Endothelial cell of umbilical vein (primary cell): ENCODE measurements at regions not wholly inside any gene's neighbourhood (a gene's known extent, or its start where the extent isn't known, plus 50 kb on each side); places are given as distances from the start of the nearest gene placed in this dataset.

Experiments
- BruUV-seq: library from RNA; stranded (reverse); fragments of 400-500 nt; replicated peaks from 2 replicates; lab custom pipeline; 2021; lab: Mats Ljungman, UMichigan
- CTCF ChIA-PET: fragments of 300-600, 350-600 bp; sonication (Branson Sonifier 250); formaldehyde crosslinking; loops from one replicate; lab custom pipeline; 2021; ENCODE audit warnings: antibody characterized with exemption, inconsistent platforms; lab: Charles Lee
- POLR2A ChIA-PET: fragments of 300-600, 350-600 bp; sonication (Branson Sonifier 250); formaldehyde crosslinking; loops from one replicate; lab custom pipeline; 2021; ENCODE audit warnings: antibody characterized with exemption, inconsistent platforms; lab: Charles Lee
- DNase-seq: peaks from one replicate; pipeline ENCODE4 v3.0.0-alpha.2; 2011; ENCODE audit warnings: low read depth, low spot score
- FAIRE-seq: peaks from 2 replicates; lab custom pipeline; 2011; peaks lifted over from hg19 to GRCh38; lab: Jason Lieb, UNC
- H2AFZ ChIP-seq: 2 replicates; pipeline ENCODE4 v1.6.0; 2012; ENCODE audit warnings: low read depth, low read length, control low read depth, inconsistent platforms
- H3K27ac ChIP-seq: 2 replicates; pipeline ENCODE4 v1.5.1; 2011; ENCODE audit warnings: low read depth, mild to moderate bottlenecking, control low read depth, low read length, moderate library complexity; ENCODE audit not compliant: insufficient read depth
- H3K27me3 ChIP-seq, 2 experiments: 2 replicates each; pipeline versions ENCODE4 v1.6.0 to v1.6.1; 2011; ENCODE audit warnings: low read length in 2 of 2, mixed read lengths in 1 of 2; ENCODE audit not compliant: control insufficient read depth in 2 of 2, insufficient read depth in 2 of 2
- H3K36me3 ChIP-seq, 2 experiments: 2 replicates in 1 of 2; 3 replicates in 1 of 2; pipeline ENCODE4 v1.5.1; 2011; ENCODE audit warnings: low read length in 2 of 2, mild to moderate bottlenecking in 1 of 2, moderate library complexity in 1 of 2; ENCODE audit not compliant: control insufficient read depth in 2 of 2, insufficient read depth in 2 of 2; ENCODE audit errors: extremely low read depth in 1 of 2
- H3K4me1 ChIP-seq: 3 replicates; pipeline ENCODE4 v1.5.1; 2011; ENCODE audit warnings: mild to moderate bottlenecking, low read length; ENCODE audit not compliant: control insufficient read depth, insufficient read depth; ENCODE audit errors: extremely low read depth
- H3K4me2 ChIP-seq: 2 replicates; pipeline ENCODE4 v1.6.1; 2011; ENCODE audit warnings: low read length, control low read depth, mixed read lengths; ENCODE audit not compliant: insufficient read depth
- H3K4me3 ChIP-seq, 3 experiments: fragments of 200-600 bp in 1 of 3; sonication (generic), shearing (Covaris generic) in 1 of 3; replicated peaks in 1 of 3; 2 replicates each; pipeline ENCODE4 v1.5.1; 2011 to 2016; ENCODE audit warnings: control low read depth in 3 of 3, low read length in 3 of 3, mild to moderate bottlenecking in 2 of 3, inconsistent platforms in 1 of 3, low read depth in 1 of 3, moderate library complexity in 1 of 3; ENCODE audit not compliant: insufficient read depth in 1 of 3
- H3K79me2 ChIP-seq: 2 replicates; pipeline ENCODE4 v1.6.0; 2012; ENCODE audit warnings: low read length, inconsistent platforms; ENCODE audit not compliant: control insufficient read depth, insufficient read depth
- H3K9ac ChIP-seq: replicated peaks from 2 replicates; pipeline ENCODE3; 2011; ENCODE audit warnings: low read length, control low read depth; ENCODE audit not compliant: insufficient read depth; ENCODE audit errors: extremely low read depth
- H3K9me1 ChIP-seq: replicated peaks from 3 replicates; pipeline ENCODE4 v1.6.0; 2011; ENCODE audit warnings: mild to moderate bottlenecking, low read length; ENCODE audit not compliant: control insufficient read depth, insufficient read depth; ENCODE audit errors: extremely low read depth
- H3K9me3 ChIP-seq: replicated peaks from 2 replicates; pipeline ENCODE4 v1.5.1; 2012; ENCODE audit warnings: low read length, inconsistent platforms; ENCODE audit not compliant: control insufficient read depth, insufficient read depth
- H4K20me1 ChIP-seq: replicated peaks from 2 replicates; pipeline ENCODE3; 2011; ENCODE audit warnings: mild to moderate bottlenecking, low read length; ENCODE audit not compliant: control insufficient read depth, insufficient read depth; ENCODE audit errors: extremely low read depth
- POLR2AphosphoS5 ChIP-seq: IDR thresholded peaks from 2 replicates; pipeline ENCODE4 v1.6.1; 2012; ENCODE audit warnings: low read depth, mild to moderate bottlenecking, control low read depth, low read length, moderate library complexity; ENCODE audit not compliant: insufficient read depth
- dilution Hi-C: fragments of 300-500 bp; cut with MboI; formaldehyde crosslinking; loops from one replicate; pipeline ENCODE4 v1.15.0; 2019; ENCODE audit warnings: low sequenced_read_pairs; ENCODE audit not compliant: extremely low pct_ligation_motif_present
- intact Hi-C: fragments of 100-400 bp; cut with micrococcal nuclease; formaldehyde crosslinking; loops from one replicate; pipeline ENCODE4 v1.10.0; 2022
- TF ChIP-seq, protein P1 (sequence below): IDR thresholded peaks from 2 replicates; pipeline ENCODE4 v1.6.1; 2011; ENCODE audit not compliant: insufficient read depth, insufficient read length
- TF ChIP-seq, protein P2 (sequence below), 2 donors: IDR thresholded peaks; 1 replicate in 1 of 2; 2 replicates in 1 of 2; pipeline ENCODE4 v1.5.1; 2011; ENCODE audit warnings: low read length in 2 of 2, mild to moderate bottlenecking in 2 of 2, moderate library complexity in 2 of 2, control low read depth in 1 of 2, inconsistent platforms in 1 of 2, low read depth in 1 of 2; ENCODE audit not compliant: insufficient read depth in 1 of 2; ENCODE audit errors: extremely low read depth in 1 of 2

DNA sequence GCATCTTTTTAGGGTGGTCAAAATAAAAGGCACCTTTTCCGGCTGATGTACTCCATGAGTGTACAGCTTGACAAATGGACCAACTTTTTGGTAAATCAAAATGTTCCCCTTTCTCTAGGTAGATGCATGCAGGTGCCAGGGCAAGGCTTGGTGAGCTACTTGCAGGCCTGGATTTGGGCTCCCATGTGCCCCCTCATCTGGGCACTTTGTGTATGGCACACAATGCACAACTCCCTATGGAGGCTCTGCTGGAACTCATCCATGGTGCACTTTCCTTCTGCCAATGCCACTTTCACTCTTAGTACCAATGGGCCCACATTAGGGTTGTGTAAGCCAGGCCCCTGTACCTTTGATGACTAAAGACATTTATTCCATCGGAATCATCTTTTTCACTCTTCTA is 300.8 kb downstream of the SDHAF3 start:
- no peak overlapping the region for H3K4me2 ChIP-seq
- H4K20me1 ChIP-seq = no peaks in the 10 kb centered on the region
- intact Hi-C loops (no loop called here), dilution Hi-C loops (no loop called here)
- ChIA-PET POLR2A (no interaction called here), CTCF (no interaction called here)
- no peaks in the 10 kb centered on the region for H3K79me2 ChIP-seq
- H3K36me3 ChIP-seq = no peaks in the 10 kb centered on the region
- no peaks in the 10 kb centered on the region for H3K4me1 ChIP-seq
- H3K9me3 ChIP-seq = peaks cover 4% of the 10 kb centered on the region
- no peaks in the 10 kb centered on the region for H3K27me3 ChIP-seq
- no peaks in the 10 kb centered on the region for H3K9me1 ChIP-seq
- H3K4me3 ChIP-seq = no peak overlapping the region
- FAIRE-seq (no peak), DNase-seq (no peak)
- H3K9ac ChIP-seq = no peak overlapping the region
- H3K27ac ChIP-seq = no peak overlapping the region
- no TSS peak for BruUV-seq
- H2AFZ ChIP-seq = no peak overlapping the region
- TF ChIP-seq, protein P1, sequence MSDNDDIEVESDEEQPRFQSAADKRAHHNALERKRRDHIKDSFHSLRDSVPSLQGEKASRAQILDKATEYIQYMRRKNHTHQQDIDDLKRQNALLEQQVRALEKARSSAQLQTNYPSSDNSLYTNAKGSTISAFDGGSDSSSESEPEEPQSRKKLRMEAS = no peak
- TF ChIP-seq POLR2AphosphoS5 = no peak

DNA sequence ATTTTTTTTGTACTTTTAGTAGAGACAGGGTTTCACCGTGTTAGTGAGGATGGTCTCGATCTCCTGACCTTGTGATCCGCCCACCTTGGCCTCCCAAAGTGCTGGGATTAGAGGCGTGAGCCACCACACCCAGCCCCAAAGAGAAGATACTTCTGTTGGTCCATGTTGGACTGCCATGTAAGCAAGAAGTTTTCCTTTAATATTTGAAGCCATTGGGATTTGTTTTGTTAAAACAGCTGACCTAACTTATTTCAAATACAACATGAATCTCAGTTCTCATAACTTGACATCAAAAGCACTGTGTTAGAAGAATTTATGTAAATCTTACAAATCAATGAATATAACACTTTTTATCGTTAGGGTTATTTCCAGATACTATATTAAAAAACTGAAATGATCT is 302.4 kb downstream of the SDHAF3 start:
- Histone ChIP-seq H3K4me3 (no peak overlapping the region), H3K9me1 (no peaks in the 10 kb centered on the region), H3K9me3 (peaks cover 4% of the 10 kb centered on the region), H2AFZ (no peak overlapping the region), H3K4me2 (no peak overlapping the region), H4K20me1 (no peaks in the 10 kb centered on the region), H3K9ac (no peak overlapping the region), H3K27me3 (no peaks in the 10 kb centered on the region), H3K4me1 (no peaks in the 10 kb centered on the region), H3K27ac (no peak overlapping the region), H3K36me3 (no peaks in the 10 kb centered on the region), H3K79me2 (no peaks in the 10 kb centered on the region)
- POLR2A ChIA-PET = no interaction called here
- CTCF ChIA-PET = interaction anchor here (0.6 kb wide), 2 partner anchors 22 to 42 kb away, joined by 3 to 7 read pairs; no protein-coding TSS in a partner anchor
- TF ChIP-seq, protein P2, sequence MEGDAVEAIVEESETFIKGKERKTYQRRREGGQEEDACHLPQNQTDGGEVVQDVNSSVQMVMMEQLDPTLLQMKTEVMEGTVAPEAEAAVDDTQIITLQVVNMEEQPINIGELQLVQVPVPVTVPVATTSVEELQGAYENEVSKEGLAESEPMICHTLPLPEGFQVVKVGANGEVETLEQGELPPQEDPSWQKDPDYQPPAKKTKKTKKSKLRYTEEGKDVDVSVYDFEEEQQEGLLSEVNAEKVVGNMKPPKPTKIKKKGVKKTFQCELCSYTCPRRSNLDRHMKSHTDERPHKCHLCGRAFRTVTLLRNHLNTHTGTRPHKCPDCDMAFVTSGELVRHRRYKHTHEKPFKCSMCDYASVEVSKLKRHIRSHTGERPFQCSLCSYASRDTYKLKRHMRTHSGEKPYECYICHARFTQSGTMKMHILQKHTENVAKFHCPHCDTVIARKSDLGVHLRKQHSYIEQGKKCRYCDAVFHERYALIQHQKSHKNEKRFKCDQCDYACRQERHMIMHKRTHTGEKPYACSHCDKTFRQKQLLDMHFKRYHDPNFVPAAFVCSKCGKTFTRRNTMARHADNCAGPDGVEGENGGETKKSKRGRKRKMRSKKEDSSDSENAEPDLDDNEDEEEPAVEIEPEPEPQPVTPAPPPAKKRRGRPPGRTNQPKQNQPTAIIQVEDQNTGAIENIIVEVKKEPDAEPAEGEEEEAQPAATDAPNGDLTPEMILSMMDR (IDR thresholded peaks at IDR 0.05; ENCODE audit: extremely low read depth in 1 of 2, insufficient read depth in 1 of 2, low read depth in 1 of 2, low read length in 2 of 2) = no peak
- TF ChIP-seq POLR2AphosphoS5 = no peak
- DNase-seq (no peak), FAIRE-seq (no peak)
- dilution Hi-C loops = no loop called here
- no TSS peak for BruUV-seq
- intact Hi-C loops = no loop called here
